ENCODE measurements at regions not wholly inside any gene's neighbourhood (a gene's known extent, or its start where the extent isn't known, plus 50 kb on each side); places are given as distances from the start of the nearest gene placed in this dataset.

DNA sequence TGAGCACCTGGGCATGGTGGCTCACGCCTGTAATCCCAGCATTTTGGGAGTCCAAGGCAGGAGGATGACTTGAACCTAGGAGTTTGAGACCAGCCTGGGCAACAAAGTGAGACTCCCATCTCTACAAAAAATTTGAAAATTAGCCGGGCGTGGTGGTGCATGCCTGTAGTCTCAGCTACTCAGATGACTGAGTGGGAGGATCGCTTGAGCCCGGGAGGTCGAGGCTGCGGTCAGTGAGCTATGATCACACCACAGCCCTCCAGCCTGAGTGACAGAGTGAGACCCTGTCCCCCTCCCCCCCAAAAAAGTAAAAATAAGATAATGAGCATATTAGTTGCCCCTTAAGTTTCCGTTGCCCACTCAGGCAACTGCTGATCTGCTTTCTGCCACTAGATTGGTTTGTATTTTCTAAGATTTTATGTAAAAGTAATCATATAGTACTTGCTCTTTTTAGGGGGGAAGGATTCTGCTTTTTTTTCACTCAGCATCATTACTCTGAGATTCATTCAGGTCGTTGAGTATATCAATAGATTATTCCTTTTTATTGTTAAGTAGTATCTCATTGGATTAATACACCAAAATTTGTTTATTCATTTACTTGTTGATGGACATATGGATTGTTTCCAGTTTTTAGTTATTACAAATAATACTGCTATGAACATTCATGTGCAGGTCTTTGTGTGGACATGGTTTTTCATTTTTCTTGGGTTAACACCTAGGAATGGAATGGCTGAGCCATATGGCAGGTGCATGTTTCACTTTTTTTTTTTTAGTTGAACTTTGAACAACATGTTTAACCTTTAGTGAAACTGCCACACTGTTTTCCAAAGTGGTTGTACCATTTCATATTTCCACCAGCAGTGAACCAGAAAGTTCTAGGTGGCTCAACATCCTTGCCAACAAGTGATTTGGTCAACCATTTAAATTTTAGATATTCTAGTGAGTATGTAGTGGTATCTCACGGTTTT lies 75.0 kb upstream of the SPRED2 start:
- TF ChIP-seq TAF1 (IDR thresholded peaks at IDR 0.05; ENCODE audit: low read depth, low read length) (no peak), BRCA1 (IDR thresholded peaks at IDR 0.05; ENCODE audit: low read depth, low read length) (no peak), POLR2A (IDR thresholded peaks at IDR 0.05; ENCODE audit: control extremely low read depth in 1 of 2, low read depth in 2 of 2, low read length in 2 of 2) (no peak), RAD21 (IDR thresholded peaks at IDR 0.05 in 1 of 2, conservative IDR thresholded peaks at IDR 0.05 in 1 of 2; ENCODE audit: low read depth in 2 of 2, low read length in 2 of 2) (no peak), PHF8 (conservative IDR thresholded peaks at IDR 0.05; ENCODE audit: low read depth, low read length) (no peak), SP1 (IDR thresholded peaks at IDR 0.05; ENCODE audit: low read depth, low read length) (no peak), KDM1A (IDR thresholded peaks at IDR 0.05; ENCODE audit: borderline replicate concordance, low read length) (no peak), TBP (IDR thresholded peaks at IDR 0.05; ENCODE audit: low read depth, low read length) (no peak), EP300 (IDR thresholded peaks at IDR 0.05; ENCODE audit: borderline replicate concordance in 1 of 2, low read depth in 2 of 2, low read length in 2 of 2) (no peak), POLR2AphosphoS5 (IDR thresholded peaks at IDR 0.05; ENCODE audit: low read depth, low read length) (no peak)
- TF ChIP-seq, protein P1, sequence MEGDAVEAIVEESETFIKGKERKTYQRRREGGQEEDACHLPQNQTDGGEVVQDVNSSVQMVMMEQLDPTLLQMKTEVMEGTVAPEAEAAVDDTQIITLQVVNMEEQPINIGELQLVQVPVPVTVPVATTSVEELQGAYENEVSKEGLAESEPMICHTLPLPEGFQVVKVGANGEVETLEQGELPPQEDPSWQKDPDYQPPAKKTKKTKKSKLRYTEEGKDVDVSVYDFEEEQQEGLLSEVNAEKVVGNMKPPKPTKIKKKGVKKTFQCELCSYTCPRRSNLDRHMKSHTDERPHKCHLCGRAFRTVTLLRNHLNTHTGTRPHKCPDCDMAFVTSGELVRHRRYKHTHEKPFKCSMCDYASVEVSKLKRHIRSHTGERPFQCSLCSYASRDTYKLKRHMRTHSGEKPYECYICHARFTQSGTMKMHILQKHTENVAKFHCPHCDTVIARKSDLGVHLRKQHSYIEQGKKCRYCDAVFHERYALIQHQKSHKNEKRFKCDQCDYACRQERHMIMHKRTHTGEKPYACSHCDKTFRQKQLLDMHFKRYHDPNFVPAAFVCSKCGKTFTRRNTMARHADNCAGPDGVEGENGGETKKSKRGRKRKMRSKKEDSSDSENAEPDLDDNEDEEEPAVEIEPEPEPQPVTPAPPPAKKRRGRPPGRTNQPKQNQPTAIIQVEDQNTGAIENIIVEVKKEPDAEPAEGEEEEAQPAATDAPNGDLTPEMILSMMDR (IDR thresholded peaks at IDR 0.05; ENCODE audit: control extremely low read depth in 1 of 3, insufficient read depth in 1 of 3, low read depth in 1 of 3, low read length in 3 of 3) = no peak
